ENCODE measurements at regions not wholly inside any gene's neighbourhood (a gene's known extent, or its start where the extent isn't known, plus 50 kb on each side); places are given as distances from the start of the nearest gene placed in this dataset.

DNA sequence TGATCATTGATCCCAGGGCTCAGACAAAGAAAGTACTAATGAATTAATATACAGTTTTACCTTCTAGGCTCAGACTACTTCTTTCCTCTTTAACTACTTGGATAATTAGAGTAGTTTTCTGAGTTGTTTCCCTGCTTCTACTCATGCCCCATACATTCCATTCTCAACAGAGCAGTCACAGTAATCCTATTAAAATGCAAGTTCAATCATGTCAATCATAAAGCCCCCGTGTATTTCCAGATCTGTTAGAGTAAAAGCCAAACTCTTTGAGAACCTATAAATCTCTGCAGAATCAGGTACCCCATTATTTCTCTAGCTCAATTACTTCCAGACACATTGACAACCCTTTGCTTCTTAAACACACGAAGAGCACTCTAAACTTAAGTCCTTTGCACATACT lies 242.1 kb upstream of the PRMT6 start:
- TF ChIP-seq, protein P1, sequence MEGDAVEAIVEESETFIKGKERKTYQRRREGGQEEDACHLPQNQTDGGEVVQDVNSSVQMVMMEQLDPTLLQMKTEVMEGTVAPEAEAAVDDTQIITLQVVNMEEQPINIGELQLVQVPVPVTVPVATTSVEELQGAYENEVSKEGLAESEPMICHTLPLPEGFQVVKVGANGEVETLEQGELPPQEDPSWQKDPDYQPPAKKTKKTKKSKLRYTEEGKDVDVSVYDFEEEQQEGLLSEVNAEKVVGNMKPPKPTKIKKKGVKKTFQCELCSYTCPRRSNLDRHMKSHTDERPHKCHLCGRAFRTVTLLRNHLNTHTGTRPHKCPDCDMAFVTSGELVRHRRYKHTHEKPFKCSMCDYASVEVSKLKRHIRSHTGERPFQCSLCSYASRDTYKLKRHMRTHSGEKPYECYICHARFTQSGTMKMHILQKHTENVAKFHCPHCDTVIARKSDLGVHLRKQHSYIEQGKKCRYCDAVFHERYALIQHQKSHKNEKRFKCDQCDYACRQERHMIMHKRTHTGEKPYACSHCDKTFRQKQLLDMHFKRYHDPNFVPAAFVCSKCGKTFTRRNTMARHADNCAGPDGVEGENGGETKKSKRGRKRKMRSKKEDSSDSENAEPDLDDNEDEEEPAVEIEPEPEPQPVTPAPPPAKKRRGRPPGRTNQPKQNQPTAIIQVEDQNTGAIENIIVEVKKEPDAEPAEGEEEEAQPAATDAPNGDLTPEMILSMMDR (IDR thresholded peaks at IDR 0.05) = no peak
- no peak for TF ChIP-seq EP300 (IDR thresholded peaks at IDR 0.05)
